ENCODE measurements at regions not wholly inside any gene's neighbourhood (a gene's known extent, or its start where the extent isn't known, plus 50 kb on each side); places are given as distances from the start of the nearest gene placed in this dataset.

DNA sequence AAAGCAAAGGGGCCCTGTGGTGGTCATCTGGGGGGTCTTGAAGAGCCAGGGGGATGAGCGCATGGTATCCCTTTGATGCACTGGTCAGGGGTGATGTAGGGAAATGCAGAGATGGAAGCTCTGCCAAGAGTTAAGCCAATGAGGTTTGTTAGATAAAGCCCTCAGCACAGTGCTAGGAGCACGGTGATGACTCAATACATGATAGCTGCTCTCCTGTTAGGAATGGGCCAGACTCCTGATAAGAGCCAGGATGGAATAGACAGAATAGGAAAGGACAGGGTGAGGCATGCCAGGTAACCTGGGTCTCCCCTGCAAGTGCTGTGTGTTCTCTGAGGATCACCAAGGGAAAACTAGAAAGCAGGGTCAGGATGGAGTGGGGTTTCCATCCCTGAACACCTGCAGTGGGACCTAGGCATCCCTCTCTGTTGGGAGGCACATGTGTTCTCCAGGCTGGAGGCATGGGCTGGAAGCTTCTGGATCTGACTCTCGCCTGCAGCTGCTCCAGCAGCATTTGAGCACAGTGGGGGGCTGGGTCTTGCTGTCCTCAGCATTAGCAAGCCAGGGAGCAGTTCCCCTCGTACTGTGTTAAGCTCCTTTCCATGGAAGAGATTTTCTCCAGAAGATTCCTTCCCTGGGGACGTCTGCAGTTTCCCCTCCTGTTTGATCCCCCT is 71.8 kb upstream of the TIAM2 start:
- POLR2A ChIA-PET: interaction anchor here (0.8 kb wide), 1 partner anchor 229 kb away, joined by 3 read pairs; no protein-coding TSS in a partner anchor
- H3K4me3 Mint-ChIP-seq: no peak overlapping the region
- DNase-seq (no peak), ATAC-seq (no peak)
- no peaks in the 10 kb centered on the region for H3K27me3 Mint-ChIP-seq (ENCODE audit: low read depth)
- no peaks in the 10 kb centered on the region for H3K36me3 Mint-ChIP-seq (ENCODE audit: low read depth)
- H3K27ac Mint-ChIP-seq: no peak overlapping the region
- H3K4me1 Mint-ChIP-seq (ENCODE audit: low read depth): peaks cover 12% of the 10 kb centered on the region
- CTCF ChIA-PET: no interaction called here
- H3K9me3 Mint-ChIP-seq (ENCODE audit: insufficient read depth): no peaks in the 10 kb centered on the region

DNA sequence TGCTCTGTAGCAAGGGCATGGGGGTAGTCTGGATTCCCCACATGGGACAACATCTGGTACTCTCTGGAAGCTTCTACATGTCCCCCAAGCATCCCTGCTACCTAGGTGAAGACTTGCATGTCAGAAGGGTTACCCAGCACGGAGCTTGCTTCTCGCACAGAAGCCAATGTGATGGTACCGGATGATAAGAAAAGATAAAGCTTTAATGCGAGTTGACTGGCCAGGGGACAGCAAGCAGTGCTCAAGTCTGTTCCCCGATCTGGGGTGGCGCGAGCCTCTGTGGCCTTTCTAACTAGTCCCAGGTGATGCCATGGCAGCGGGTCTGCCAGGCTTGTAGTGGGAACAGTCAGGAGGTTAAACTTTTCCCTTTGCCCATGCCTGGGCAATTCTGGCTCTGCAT is 70.0 kb upstream of the TIAM2 start:
- ChIA-PET POLR2A (interaction anchor here (0.8 kb wide), 1 partner anchor 26 kb away, joined by 3 read pairs; no protein-coding TSS in a partner anchor), CTCF (interaction anchor here (1.5 to 6.7 kb wide), 2 partner anchors 247 to 249 kb away, joined by 4 to 82 read pairs; no protein-coding TSS in a partner anchor)
- no peak for DNase-seq
- peaks cover 16% of the 10 kb centered on the region for H3K4me1 Mint-ChIP-seq (ENCODE audit: low read depth)
- H3K27ac Mint-ChIP-seq: no peak overlapping the region
- H3K9me3 Mint-ChIP-seq (ENCODE audit: insufficient read depth): no peaks in the 10 kb centered on the region
- no peaks in the 10 kb centered on the region for H3K27me3 Mint-ChIP-seq (ENCODE audit: low read depth)
- no peaks in the 10 kb centered on the region for H3K36me3 Mint-ChIP-seq (ENCODE audit: low read depth)
- ATAC-seq: no peak
- H3K4me3 Mint-ChIP-seq: no peak overlapping the region

DNA sequence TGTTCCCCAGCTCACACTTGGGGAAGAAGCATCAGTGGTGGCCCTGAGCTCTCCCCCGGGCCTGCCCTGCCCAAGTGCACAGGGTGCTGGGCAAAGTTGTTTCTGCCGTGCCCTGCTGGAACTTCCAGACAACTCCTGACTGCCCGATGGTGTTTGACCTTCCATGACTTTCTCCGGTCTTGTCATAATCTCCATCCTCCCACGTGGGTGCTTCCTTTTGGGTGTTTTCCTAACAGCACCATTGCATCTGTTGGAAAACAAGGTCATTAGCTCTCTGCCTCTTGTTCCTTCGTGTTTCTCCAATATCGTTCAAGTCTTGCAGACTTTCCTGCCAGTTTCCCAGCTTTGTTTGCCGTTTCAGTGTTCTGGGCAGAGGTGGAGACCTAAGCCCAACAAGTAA is 68.7 kb upstream of the TIAM2 start:
- POLR2A ChIA-PET: no interaction called here
- Mint-ChIP-seq H3K4me1 (ENCODE audit: low read depth) (peaks cover 13% of the 10 kb centered on the region), H3K27ac (no peak overlapping the region), H3K9me3 (ENCODE audit: insufficient read depth) (no peaks in the 10 kb centered on the region), H3K36me3 (ENCODE audit: low read depth) (no peaks in the 10 kb centered on the region), H3K4me3 (no peak overlapping the region), H3K27me3 (ENCODE audit: low read depth) (no peaks in the 10 kb centered on the region)
- CTCF ChIA-PET: interaction anchor here (0.8 to 6.7 kb wide), 5 partner anchors 11 to 252 kb away, joined by 3 to 82 read pairs (median 14); no protein-coding TSS in a partner anchor
- DNase-seq: no peak
- no peak for ATAC-seq

DNA sequence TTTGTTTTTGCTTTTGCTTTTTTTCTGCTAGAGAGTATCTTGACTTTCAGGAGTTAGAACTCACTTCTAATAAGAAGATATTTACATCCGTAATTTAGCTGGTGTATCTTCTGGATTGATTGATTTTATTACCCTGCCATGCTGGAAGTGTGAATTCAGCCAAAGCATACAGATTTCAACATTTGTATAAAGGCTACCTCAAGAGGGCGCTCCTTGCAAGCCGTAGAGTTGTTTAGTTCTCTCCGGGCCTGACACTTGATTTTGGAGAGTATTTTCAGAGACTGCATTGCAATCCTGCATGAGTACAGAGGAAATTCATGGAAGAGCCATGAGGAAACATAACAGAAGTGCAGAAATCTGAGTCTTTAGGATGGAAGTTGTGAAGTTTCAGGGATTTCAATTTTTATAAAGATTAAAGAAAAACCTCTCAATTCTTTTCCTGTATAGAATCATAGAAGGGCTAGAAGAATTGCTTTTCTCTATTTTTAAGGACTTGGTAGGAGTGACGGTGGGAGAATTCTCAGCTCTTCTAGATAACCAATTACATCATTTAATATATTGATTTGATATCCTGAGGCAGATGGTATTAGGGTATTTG is 66.7 kb upstream of the TIAM2 start:
- H3K36me3 Mint-ChIP-seq (ENCODE audit: low read depth): no peaks in the 10 kb centered on the region
- H3K4me1 Mint-ChIP-seq (ENCODE audit: low read depth): peaks cover 6% of the 10 kb centered on the region
- CTCF ChIA-PET: interaction anchor here (0.6 to 6.7 kb wide), 43 partner anchors 9 to 604 kb away, joined by 3 to 82 read pairs (median 4); no protein-coding TSS in a partner anchor
- DNase-seq (peak; percentile 80), ATAC-seq (peak; percentile 77)
- H3K27ac Mint-ChIP-seq: no peak overlapping the region
- no peak overlapping the region for H3K4me3 Mint-ChIP-seq
- POLR2A ChIA-PET: interaction anchor here (1.1 to 1.6 kb wide), 2 partner anchors 12 to 243 kb away, joined by 3 to 7 read pairs; no protein-coding TSS in a partner anchor
- H3K9me3 Mint-ChIP-seq (ENCODE audit: insufficient read depth): no peaks in the 10 kb centered on the region
- H3K27me3 Mint-ChIP-seq (ENCODE audit: low read depth): no peaks in the 10 kb centered on the region

DNA sequence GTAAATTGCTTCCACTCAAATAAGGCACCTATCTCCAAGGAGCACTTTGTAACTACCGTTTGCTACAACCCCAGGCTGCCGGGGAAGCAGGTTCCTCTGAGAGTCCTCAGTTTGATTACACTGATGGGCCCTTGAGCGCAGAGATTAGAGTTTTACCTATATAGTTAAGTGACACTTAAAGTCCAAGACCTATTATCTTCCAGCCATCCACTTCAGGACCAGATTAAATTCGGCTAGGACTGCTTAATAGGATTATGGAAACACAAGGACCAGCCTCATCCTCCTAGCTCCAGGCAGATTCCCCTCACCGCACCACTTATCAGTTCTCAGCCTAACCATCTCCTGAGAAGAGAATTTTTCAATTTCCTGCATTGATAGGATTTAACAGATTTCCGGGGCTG is 64.7 kb upstream of the TIAM2 start:
- ATAC-seq (no peak), DNase-seq (no peak)
- no peaks in the 10 kb centered on the region for H3K27me3 Mint-ChIP-seq (ENCODE audit: low read depth)
- no peaks in the 10 kb centered on the region for H3K9me3 Mint-ChIP-seq (ENCODE audit: insufficient read depth)
- ChIA-PET POLR2A (interaction anchor here (0.6 kb wide), 1 partner anchor 1243 kb away, joined by 3 read pairs; no protein-coding TSS in a partner anchor), CTCF (interaction anchor here (1.4 to 6.7 kb wide), 2 partner anchors 241 to 255 kb away, joined by 3 to 82 read pairs; no protein-coding TSS in a partner anchor)
- H3K4me1 Mint-ChIP-seq (ENCODE audit: low read depth): peaks cover 3% of the 10 kb centered on the region
- H3K27ac Mint-ChIP-seq: no peak overlapping the region
- no peaks in the 10 kb centered on the region for H3K36me3 Mint-ChIP-seq (ENCODE audit: low read depth)
- no peak overlapping the region for H3K4me3 Mint-ChIP-seq

DNA sequence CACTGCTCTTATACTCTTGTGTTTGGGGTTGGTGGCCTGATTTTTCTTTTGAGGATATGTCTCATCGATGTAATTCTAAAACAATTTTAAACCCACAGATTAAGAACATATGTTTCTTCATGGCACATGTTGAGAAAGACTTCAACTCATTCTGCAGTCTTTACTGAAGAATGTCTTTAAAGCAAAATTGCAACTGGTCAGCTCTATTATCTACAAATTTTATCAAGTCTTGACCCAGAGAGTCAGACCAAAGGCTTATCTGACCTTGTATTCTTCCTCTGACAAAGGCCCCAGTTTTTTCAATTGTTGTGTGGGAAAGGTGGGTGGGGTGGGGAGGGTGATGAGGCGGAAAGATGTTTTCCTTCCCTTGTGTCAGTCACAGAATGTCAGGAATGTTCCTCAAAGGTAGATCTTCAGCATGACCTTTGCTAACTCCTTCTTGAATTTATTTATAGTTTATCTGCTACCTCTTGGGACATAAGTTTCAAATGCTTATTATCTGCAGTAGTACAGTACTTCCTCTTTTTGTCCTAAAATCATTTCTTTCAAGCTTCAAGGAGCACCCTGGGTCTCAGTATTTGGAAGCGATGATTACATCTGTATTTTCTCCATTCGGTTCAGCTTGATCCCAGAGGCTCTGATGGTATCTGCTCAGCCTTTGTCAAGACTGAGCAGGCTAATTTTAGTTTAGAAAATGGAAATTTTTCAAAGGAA is 63.2 kb upstream of the TIAM2 start:
- H3K4me3 Mint-ChIP-seq: no peak overlapping the region
- no peaks in the 10 kb centered on the region for H3K27me3 Mint-ChIP-seq (ENCODE audit: low read depth)
- ATAC-seq (no peak), DNase-seq (no peak)
- H3K4me1 Mint-ChIP-seq (ENCODE audit: low read depth): peaks cover 3% of the 10 kb centered on the region
- ChIA-PET CTCF (interaction anchor here (1.9 kb wide), 1 partner anchor 256 kb away, joined by 4 read pairs; no protein-coding TSS in a partner anchor), POLR2A (interaction anchor here (1.0 kb wide), 1 partner anchor 382 kb away, joined by 3 read pairs; no protein-coding TSS in a partner anchor)
- H3K9me3 Mint-ChIP-seq (ENCODE audit: insufficient read depth): no peaks in the 10 kb centered on the region
- H3K27ac Mint-ChIP-seq: no peak overlapping the region
- no peaks in the 10 kb centered on the region for H3K36me3 Mint-ChIP-seq (ENCODE audit: low read depth)

DNA sequence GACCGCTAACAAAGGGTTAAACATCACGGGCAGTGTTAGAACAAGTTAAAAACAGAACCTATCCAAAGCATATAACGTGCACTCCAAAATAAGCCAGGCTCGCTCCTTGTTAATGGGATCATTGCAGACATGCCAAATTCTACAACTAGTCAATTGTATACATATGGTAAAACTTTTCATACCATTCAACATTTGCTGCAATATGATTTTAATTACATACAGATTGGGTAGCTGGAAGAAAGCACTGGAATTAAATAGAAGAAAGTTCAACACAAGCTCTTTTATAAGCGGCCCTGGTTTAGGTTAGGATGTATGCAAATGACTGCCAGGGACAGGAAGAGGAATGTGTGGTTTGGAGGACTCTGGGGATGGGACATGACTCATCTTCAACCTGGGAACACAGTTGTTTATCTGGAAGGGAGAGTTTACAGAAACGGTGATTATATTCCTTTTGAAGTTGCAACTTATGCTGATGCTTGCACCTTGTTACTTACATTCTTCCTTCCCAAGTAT is 62.5 kb upstream of the TIAM2 start:
- Mint-ChIP-seq H3K4me3 (no peak overlapping the region), H3K27me3 (ENCODE audit: low read depth) (no peaks in the 10 kb centered on the region), H3K27ac (no peak overlapping the region), H3K36me3 (ENCODE audit: low read depth) (no peaks in the 10 kb centered on the region), H3K9me3 (ENCODE audit: insufficient read depth) (no peaks in the 10 kb centered on the region), H3K4me1 (ENCODE audit: low read depth) (peaks cover 3% of the 10 kb centered on the region)
- CTCF ChIA-PET: interaction anchor here (0.8 to 1.9 kb wide), 2 partner anchors 241 to 257 kb away, joined by 3 to 4 read pairs; no protein-coding TSS in a partner anchor
- no peak for DNase-seq
- no peak for ATAC-seq
- POLR2A ChIA-PET: no interaction called here

DNA sequence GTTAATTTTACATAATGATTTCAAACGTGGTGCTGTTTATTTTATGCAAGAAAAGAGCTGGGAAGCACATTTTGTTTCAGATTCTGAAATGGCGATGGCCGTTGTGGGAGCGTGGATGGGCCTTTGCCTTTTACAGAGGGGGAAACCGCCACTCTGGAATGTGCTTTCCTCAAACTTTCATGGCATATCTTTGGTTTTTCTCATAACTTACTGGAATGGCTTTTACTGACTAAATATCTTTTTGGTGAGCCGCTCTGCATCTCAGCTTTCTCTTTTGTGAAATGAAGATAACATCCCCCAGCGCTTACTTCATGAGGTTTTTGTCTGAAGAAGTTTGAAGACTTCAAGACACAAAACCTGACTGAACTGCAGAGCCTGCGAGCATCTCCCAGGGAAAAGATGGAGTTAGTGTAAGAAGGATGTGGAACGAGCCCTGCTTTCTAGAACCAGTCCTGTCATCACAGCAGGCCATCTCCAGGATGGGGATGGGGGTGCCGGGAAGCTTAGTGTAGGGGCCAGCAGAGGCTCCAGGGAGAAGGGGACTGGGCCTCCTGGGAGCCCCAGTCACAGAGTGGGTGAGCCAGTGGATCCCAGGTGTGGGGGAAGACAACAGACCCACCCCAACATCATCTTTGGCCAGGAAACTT is 61.8 kb upstream of the TIAM2 start:
- CTCF ChIA-PET: interaction anchor here (0.8 to 0.9 kb wide), 2 partner anchors 65 to 240 kb away, joined by 3 read pairs; no protein-coding TSS in a partner anchor
- DNase-seq (no peak), ATAC-seq (no peak)
- no peaks in the 10 kb centered on the region for H3K9me3 Mint-ChIP-seq (ENCODE audit: insufficient read depth)
- no peaks in the 10 kb centered on the region for H3K27me3 Mint-ChIP-seq (ENCODE audit: low read depth)
- peaks cover 3% of the 10 kb centered on the region for H3K4me1 Mint-ChIP-seq (ENCODE audit: low read depth)
- POLR2A ChIA-PET: no interaction called here
- H3K4me3 Mint-ChIP-seq: no peak overlapping the region
- no peaks in the 10 kb centered on the region for H3K36me3 Mint-ChIP-seq (ENCODE audit: low read depth)
- no peak overlapping the region for H3K27ac Mint-ChIP-seq

DNA sequence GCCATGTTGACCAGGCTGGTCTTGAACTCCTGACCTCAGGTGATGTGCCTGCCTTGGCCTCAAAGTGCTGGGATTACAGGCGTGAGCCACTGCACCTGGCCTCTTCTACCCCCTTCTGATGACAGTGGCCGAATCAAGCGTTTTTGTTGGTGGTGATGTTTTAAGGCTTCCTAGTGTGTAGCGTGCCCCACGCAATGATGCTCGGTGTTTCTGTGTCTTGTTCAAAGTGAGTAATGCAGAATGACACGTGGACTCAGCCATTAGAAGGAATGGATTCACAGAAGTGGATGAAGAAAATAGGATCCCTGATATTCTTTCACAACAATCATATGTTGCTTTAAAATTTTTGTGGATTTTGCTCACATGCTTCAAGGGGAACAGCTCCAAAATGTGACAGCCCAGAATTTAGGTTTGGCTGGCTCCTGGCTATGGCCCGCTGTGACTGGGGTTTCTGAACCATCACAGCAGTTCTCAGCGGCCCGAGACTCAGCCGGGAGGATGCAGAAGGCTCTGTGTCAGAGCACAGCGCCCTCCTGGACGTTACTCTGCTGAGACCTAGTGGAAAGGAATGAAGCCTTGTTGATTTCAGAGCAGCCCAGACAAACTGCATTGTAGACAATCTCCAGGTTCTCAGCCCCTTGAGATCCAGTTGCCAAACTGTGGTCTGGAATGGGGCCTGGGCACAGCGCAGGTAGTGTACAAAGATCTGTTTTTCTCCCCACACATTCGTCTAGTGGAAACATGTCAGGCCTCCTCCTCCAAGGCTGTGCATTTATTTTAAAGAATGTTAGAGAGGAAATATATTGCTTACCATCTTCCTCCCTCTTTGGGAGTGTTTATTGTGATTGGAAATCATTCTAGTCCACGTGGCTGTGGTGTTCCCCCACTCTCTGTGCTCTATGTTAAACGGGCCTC is 57.6 kb upstream of the TIAM2 start:
- no peaks in the 10 kb centered on the region for H3K9me3 Mint-ChIP-seq (ENCODE audit: insufficient read depth)
- H3K4me1 Mint-ChIP-seq (ENCODE audit: low read depth): no peaks in the 10 kb centered on the region
- H3K27ac Mint-ChIP-seq: no peak overlapping the region
- ATAC-seq (no peak), DNase-seq (no peak)
- ChIA-PET POLR2A (no interaction called here), CTCF (interaction anchor here (1.1 to 2.3 kb wide), 2 partner anchors 9 to 11 kb away, joined by 3 to 10 read pairs; no protein-coding TSS in a partner anchor)
- H3K36me3 Mint-ChIP-seq (ENCODE audit: low read depth): no peaks in the 10 kb centered on the region
- no peak overlapping the region for H3K4me3 Mint-ChIP-seq
- no peaks in the 10 kb centered on the region for H3K27me3 Mint-ChIP-seq (ENCODE audit: low read depth)

DNA sequence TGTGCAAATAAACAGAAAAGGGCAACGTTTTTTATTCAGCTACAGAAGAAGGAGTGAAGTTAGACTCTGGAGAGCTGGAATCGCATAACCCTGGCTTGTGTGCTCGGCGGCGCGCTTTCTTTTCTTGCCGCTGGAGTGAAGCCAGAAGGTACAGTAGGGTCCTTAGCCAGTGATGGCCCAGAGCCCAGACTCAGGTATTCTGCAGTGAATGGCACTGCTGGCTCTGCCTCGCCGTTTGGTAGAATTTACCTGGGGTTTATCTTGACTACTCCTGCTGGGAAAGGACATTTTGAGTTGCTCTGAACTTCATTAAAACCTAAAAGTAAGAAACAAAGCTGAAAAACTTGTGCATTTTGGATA is 56.9 kb upstream of the TIAM2 start:
- Mint-ChIP-seq H3K36me3 (ENCODE audit: low read depth) (no peaks in the 10 kb centered on the region), H3K27ac (no peak overlapping the region), H3K4me3 (no peak overlapping the region), H3K4me1 (ENCODE audit: low read depth) (no peaks in the 10 kb centered on the region), H3K9me3 (ENCODE audit: insufficient read depth) (no peaks in the 10 kb centered on the region), H3K27me3 (ENCODE audit: low read depth) (no peaks in the 10 kb centered on the region)
- ChIA-PET POLR2A (no interaction called here), CTCF (interaction anchor here (2.3 kb wide), 1 partner anchor 9 kb away, joined by 10 read pairs; no protein-coding TSS in a partner anchor)
- DNase-seq: no peak
- no peak for ATAC-seq
